K562 (cell line): ENCODE measurements at regions not wholly inside any gene's neighbourhood (a gene's known extent, or its start where the extent isn't known, plus 50 kb on each side); places are given as distances from the start of the nearest gene placed in this dataset.

Experiments used
- ATAC-seq: fragments of 200-7000 bp; cut with Tn5 transposase; 3 replicates; pipeline ENCODE4 v1.9.1; 2020; ENCODE audit warnings: moderate library complexity
- BruUV-seq: library from RNA; stranded (reverse); fragments of 400-500 nt; replicated peaks from 2 replicates; lab custom pipeline; 2021; lab: Mats Ljungman, UMichigan
- CTCF ChIA-PET: fragments of 300-600 bp; formaldehyde crosslinking; extraction: SDS; loops from one replicate; lab custom pipeline; 2021; ENCODE audit warnings: low intra/inter-chr PET ratio; lab: Yijun Ruan, JAX
- POLR2A ChIA-PET: fragments of 300-600, 350-650 bp; sonication (Branson Sonifier 250); formaldehyde crosslinking; extraction: SDS; loops from one replicate; lab custom pipeline; 2021; ENCODE audit warnings: antibody characterized with exemption, inconsistent platforms; lab: Yijun Ruan, JAX
- DNase-seq, 4 experiments: peaks; one replicate each; pipeline versions ENCODE4 v3.0.0 to v3.0.0-alpha.2; 2011 to 2018; ENCODE audit warnings: low spot score in 3 of 4, mixed read lengths in 3 of 4; ENCODE audit errors: extremely low read depth in 1 of 4
- FAIRE-seq: peaks from 2 replicates; lab custom pipeline; 2011; peaks lifted over from hg19 to GRCh38; lab: Jason Lieb, UNC
- H2AFZ ChIP-seq: 2 replicates; pipeline ENCODE4 v1.6.0; 2011; ENCODE audit warnings: low read depth, low read length, control low read depth, inconsistent platforms
- H3K27ac ChIP-seq: fragments of 200-600 bp; 3 replicates; pipeline ENCODE4 v1.8.0; 2011; ENCODE audit warnings: low read depth, mild to moderate bottlenecking, control low read depth, inconsistent platforms, low read length, moderate library complexity, mixed read lengths; ENCODE audit errors: extremely low read depth
- H3K27me3 ChIP-seq, 2 experiments: fragments of 300-600 bp in 1 of 2; 2 replicates in 1 of 2; 3 replicates in 1 of 2; pipeline versions ENCODE4 v1.6.0 to v1.8.0; 2011; ENCODE audit warnings: inconsistent platforms in 2 of 2, low read length in 2 of 2, mild to moderate bottlenecking in 1 of 2, mixed read lengths in 1 of 2, moderate library complexity in 1 of 2; ENCODE audit not compliant: control insufficient read depth in 2 of 2, insufficient read depth in 2 of 2
- H3K36me3 ChIP-seq: fragments of 300-600 bp; 3 replicates; pipeline ENCODE4 v1.8.0; 2011; ENCODE audit warnings: mild to moderate bottlenecking, low read length, inconsistent platforms; ENCODE audit not compliant: control insufficient read depth, insufficient read depth
- H3K4me1 ChIP-seq, 2 experiments: fragments of 200-600 bp in 1 of 2; replicated peaks in 1 of 2; 2 replicates in 1 of 2; 3 replicates in 1 of 2; pipeline versions ENCODE4 v1.5.1 to v1.8.0; 2011; ENCODE audit warnings: inconsistent platforms in 2 of 2, low read length in 2 of 2, mild to moderate bottlenecking in 1 of 2, mixed read lengths in 1 of 2, moderate library complexity in 1 of 2; ENCODE audit not compliant: control insufficient read depth in 2 of 2, insufficient read depth in 2 of 2
- H3K4me2 ChIP-seq: 2 replicates; pipeline ENCODE4 v1.6.1; 2011; ENCODE audit warnings: low read length, control low read depth, inconsistent platforms, mixed read lengths; ENCODE audit not compliant: insufficient read depth
- H3K4me3 ChIP-seq: fragments of 200-600 bp; sonication (generic), shearing (Covaris generic); 2 replicates; pipeline ENCODE4 v1.5.1; 2016; ENCODE audit warnings: control low read depth, inconsistent platforms
- H3K79me2 ChIP-seq: fragments of 200-600 bp; 3 replicates; pipeline ENCODE4 v1.8.0; 2011; ENCODE audit warnings: low read length, inconsistent platforms; ENCODE audit not compliant: control insufficient read depth, insufficient read depth
- H3K9ac ChIP-seq, 2 experiments: 2 replicates each; pipeline versions ENCODE4 v1.6.0 to v1.6.1; 2011; ENCODE audit warnings: low read depth in 2 of 2, low read length in 2 of 2, control low read depth in 1 of 2, inconsistent platforms in 1 of 2, mild to moderate bottlenecking in 1 of 2, mixed read lengths in 1 of 2; ENCODE audit not compliant: insufficient read depth in 1 of 2
- H3K9me1 ChIP-seq: one replicate; pipeline ENCODE4 v1.6.0; 2011; ENCODE audit warnings: inconsistent platforms, mild to moderate bottlenecking, low read length, moderate library complexity; ENCODE audit not compliant: control insufficient read depth, insufficient read depth
- H3K9me3 ChIP-seq: replicated peaks from 2 replicates; pipeline ENCODE4 v1.5.1; 2011; ENCODE audit warnings: low read depth, low read length, inconsistent platforms; ENCODE audit not compliant: control insufficient read depth, insufficient read depth
- H4K20me1 ChIP-seq: replicated peaks from 2 replicates; pipeline ENCODE4 v1.6.1; 2011; ENCODE audit warnings: low read length, inconsistent platforms, mixed read lengths; ENCODE audit not compliant: control insufficient read depth, insufficient read depth
- BCOR ChIP-seq: fragments of 450-650 bp; IDR thresholded peaks from 2 replicates; pipeline ENCODE4 v1.6.1; 2016
- HNRNPLL ChIP-seq: fragments of 200-400 bp; formaldehyde crosslinking; IDR thresholded peaks from 2 replicates; pipeline ENCODE4 v1.6.1; 2017; ENCODE audit warnings: low read length, low read depth, mild to moderate bottlenecking; ENCODE audit not compliant: poor library complexity, severe bottlenecking
- NUFIP1 ChIP-seq: fragments of 450-650 bp; IDR thresholded peaks from 2 replicates; pipeline ENCODE4 v1.6.1; 2018; ENCODE audit not compliant: partially characterized antibody
- PURB ChIP-seq: sonication (generic); formaldehyde crosslinking; IDR thresholded peaks from 2 replicates; pipeline ENCODE4 v1.9.0; 2021; ENCODE audit warnings: low read depth, mild to moderate bottlenecking, missing genetic modification reagents
- STAG1 ChIP-seq: sonication (generic); formaldehyde crosslinking; IDR thresholded peaks from 2 replicates; pipeline ENCODE4 v1.5.0; 2020; ENCODE audit warnings: missing genetic modification reagents, borderline replicate concordance
- TAL1 ChIP-seq: fragments of 450-650 bp; IDR thresholded peaks from 2 replicates; pipeline ENCODE4 v1.6.1; 2016; ENCODE audit warnings: mild to moderate bottlenecking
- THAP7 ChIP-seq: fragments of 250-450 bp; sonication (Bioruptor Pico); IDR thresholded peaks from 2 replicates; pipeline ENCODE4 v1.5.0; 2021
- USF1 ChIP-seq: sonication (generic); formaldehyde crosslinking; IDR thresholded peaks from 2 replicates; pipeline ENCODE4 v1.9.0; 2022; ENCODE audit warnings: mild to moderate bottlenecking, missing genetic modification reagents
- XRCC3 ChIP-seq: fragments of 450-650 bp; IDR thresholded peaks from 2 replicates; pipeline ENCODE4 v1.6.1; 2017; ENCODE audit warnings: mild to moderate bottlenecking, moderate library complexity
- ZNF197 ChIP-seq: fragments of 200-800 bp; sonication (Bioruptor generic); IDR thresholded peaks from 2 replicates; pipeline ENCODE4 v1.6.1; 2016; ENCODE audit warnings: low read depth, missing genetic modification characterization, missing compliant biosample characterization
- ZNF695 ChIP-seq: fragments of 450-650 bp; formaldehyde crosslinking; IDR thresholded peaks from 2 replicates; pipeline ENCODE4 v1.4.0; 2020; ENCODE audit warnings: mild to moderate bottlenecking, moderate library complexity
- WGBS: fragments of 100-300 bp; shearing (Covaris generic); methylation state at CpG from one replicate; pipeline ENCODE4 v1.1.6; 2016; ENCODE audit warnings: low coverage, mixed read lengths; ENCODE audit not compliant: insufficient coverage; ENCODE audit errors: missing lambda C conversion rate; 5-methylcytosine and 5-hydroxymethylcytosine counted together
- in situ Hi-C: fragments of 300-500 bp; cut with MboI; formaldehyde crosslinking; loops from 4 replicates; pipeline ENCODE4 v1.15.0; 2018; ENCODE audit warnings: inconsistent platforms, mixed read lengths
- intact Hi-C: fragments of 100-400 bp; cut with micrococcal nuclease; formaldehyde crosslinking; loops from 2 replicates; pipeline ENCODE4 v1.14.2; 2022
- TF ChIP-seq, protein P1 (sequence below): fragments of 250-450 bp; sonication (Bioruptor Pico); IDR thresholded peaks from 2 replicates; pipeline ENCODE4 v1.9.0; 2021; ENCODE audit warnings: mild to moderate bottlenecking
- TF ChIP-seq, protein P2 (sequence below): IDR thresholded peaks from 2 replicates; pipeline ENCODE4 v1.6.1; 2014; ENCODE audit warnings: antibody characterized with exemption

- no peak for TF ChIP-seq PURB
- no peak for TF ChIP-seq HNRNPLL
- no peak for TF ChIP-seq USF1 (CRISPR knock-in tag)
- TF ChIP-seq THAP7 (CRISPR knock-in tag): no peak
- TF ChIP-seq XRCC3: no peak
- no peak for TF ChIP-seq ZNF197
- TF ChIP-seq, all 486 proteins: peak for 3
Measured at GRCh38 chr19:46946611-46947238, 72.9 kb upstream of the NPAS1 start (continued).

DNA sequence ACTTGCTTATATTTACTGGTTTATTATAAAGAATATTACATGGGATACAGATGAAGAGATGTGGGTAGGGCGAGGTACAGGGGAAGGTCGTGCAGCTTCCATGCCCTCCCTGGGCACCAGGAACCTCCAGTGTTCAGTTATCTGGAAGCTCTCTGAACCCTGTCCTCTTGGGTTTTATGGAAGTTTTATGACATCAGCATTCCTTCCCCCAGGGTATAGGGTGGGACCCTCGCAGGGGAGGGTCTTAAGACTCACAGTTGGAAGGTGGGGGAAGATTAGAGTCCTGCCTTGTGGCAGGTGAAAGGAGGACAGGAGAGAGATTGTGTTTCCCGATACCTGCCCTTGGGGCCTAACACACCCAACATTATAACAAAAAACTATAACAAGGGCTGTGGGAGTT is 71.8 kb upstream of the NPAS1 start:
- WGBS: 86% methylated on average over 4 of the region's 4 CpGs
- H3K4me2 ChIP-seq: no peak overlapping the region
- 0 out of 2 replicates have a peak, but pooled peaks cover 4% of the 10 kb centered on the region for H4K20me1 ChIP-seq
- no peaks in the 10 kb centered on the region for H3K9me3 ChIP-seq
- H2AFZ ChIP-seq: no peak overlapping the region
- peaks cover 14% of the 10 kb centered on the region; the same call in 1 of the 3 replicates for H3K36me3 ChIP-seq
- in situ Hi-C loops: no loop called here
- H3K27me3 ChIP-seq: no peaks in the 10 kb centered on the region
- H3K79me2 ChIP-seq: 0 out of 3 replicates have a peak, but pooled peaks cover 3% of the 10 kb centered on the region
- intact Hi-C loops: no loop called here
- H3K4me3 ChIP-seq: no peak overlapping the region
- H3K4me1 ChIP-seq: no peaks in the 10 kb centered on the region; a peak in 2 of 5 replicates
- TF ChIP-seq ZNF695 (CRISPR knock-in tag) (no peak), BCOR (no peak), STAG1 (CRISPR knock-in tag) (no peak), NUFIP1 (no peak), TAL1 (no peak)
- TF ChIP-seq, protein P1, sequence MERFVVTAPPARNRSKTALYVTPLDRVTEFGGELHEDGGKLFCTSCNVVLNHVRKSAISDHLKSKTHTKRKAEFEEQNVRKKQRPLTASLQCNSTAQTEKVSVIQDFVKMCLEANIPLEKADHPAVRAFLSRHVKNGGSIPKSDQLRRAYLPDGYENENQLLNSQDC (CRISPR knock-in tag): no peak
- TF ChIP-seq, protein P2, sequence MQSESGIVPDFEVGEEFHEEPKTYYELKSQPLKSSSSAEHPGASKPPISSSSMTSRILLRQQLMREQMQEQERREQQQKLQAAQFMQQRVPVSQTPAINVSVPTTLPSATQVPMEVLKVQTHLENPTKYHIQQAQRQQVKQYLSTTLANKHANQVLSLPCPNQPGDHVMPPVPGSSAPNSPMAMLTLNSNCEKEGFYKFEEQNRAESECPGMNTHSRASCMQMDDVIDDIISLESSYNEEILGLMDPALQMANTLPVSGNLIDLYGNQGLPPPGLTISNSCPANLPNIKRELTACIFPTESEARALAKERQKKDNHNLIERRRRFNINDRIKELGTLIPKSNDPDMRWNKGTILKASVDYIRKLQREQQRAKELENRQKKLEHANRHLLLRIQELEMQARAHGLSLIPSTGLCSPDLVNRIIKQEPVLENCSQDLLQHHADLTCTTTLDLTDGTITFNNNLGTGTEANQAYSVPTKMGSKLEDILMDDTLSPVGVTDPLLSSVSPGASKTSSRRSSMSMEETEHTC: no peak
- ATAC-seq (no peak), FAIRE-seq (no peak), DNase-seq (no peak)
- CTCF ChIA-PET: no interaction called here
- POLR2A ChIA-PET: interaction anchor here (0.6 kb wide), 1 partner anchor 627 kb away, joined by 3 read pairs; no protein-coding TSS in a partner anchor
- no peak overlapping the region for H3K27ac ChIP-seq
- no TSS peak for BruUV-seq
- H3K9me1 ChIP-seq: no peaks in the 10 kb centered on the region
- H3K9ac ChIP-seq: no peak overlapping the region
